NT2/D1 (cell line): ENCODE measurements at regions not wholly inside any gene's neighbourhood (a gene's known extent, or its start where the extent isn't known, plus 50 kb on each side); places are given as distances from the start of the nearest gene placed in this dataset.

Source experiments
- DNase-seq: peaks from one replicate; pipeline ENCODE4 v3.0.0-alpha.2; 2011; ENCODE audit warnings: low read depth, low spot score
- H3K27me3 ChIP-seq: 2 replicates; pipeline ENCODE4 v1.6.0; 2011; ENCODE audit warnings: mild to moderate bottlenecking; ENCODE audit not compliant: insufficient read length, insufficient read depth
- H3K36me3 ChIP-seq: 2 replicates; pipeline ENCODE4 v1.6.1; 2011; ENCODE audit warnings: mild to moderate bottlenecking, low read length, mixed read lengths; ENCODE audit not compliant: insufficient read depth, insufficient read length
- H3K4me1 ChIP-seq: 2 replicates; pipeline ENCODE4 v1.5.1; 2011; ENCODE audit not compliant: insufficient read depth, insufficient read length
- H3K4me3 ChIP-seq: 2 replicates; pipeline ENCODE4 v1.5.1; 2011; ENCODE audit warnings: low read depth; ENCODE audit not compliant: insufficient read length
- H3K9ac ChIP-seq: 2 replicates; pipeline ENCODE4 v1.6.0; 2011; ENCODE audit warnings: low read depth; ENCODE audit not compliant: insufficient read length
- H3K9me3 ChIP-seq: 2 replicates; pipeline ENCODE4 v1.5.1; 2011; ENCODE audit warnings: mild to moderate bottlenecking, low read length; ENCODE audit not compliant: insufficient read depth
- SUZ12 ChIP-seq: IDR thresholded peaks from 2 replicates; pipeline ENCODE4 v1.6.1; 2011; ENCODE audit not compliant: insufficient read length, insufficient read depth; ENCODE audit errors: extremely low read depth
- YY1 ChIP-seq: IDR thresholded peaks from 2 replicates; pipeline ENCODE4 v1.6.1; 2011; ENCODE audit not compliant: insufficient read length, insufficient read depth
- ZNF274 ChIP-seq: IDR thresholded peaks from 2 replicates; pipeline ENCODE4 v1.6.1; 2011; ENCODE audit warnings: mild to moderate bottlenecking, low read depth, low read length

- Histone ChIP-seq H3K4me3 (no peak overlapping the region), H3K9ac (no peak overlapping the region), H3K9me3 (no peaks in the 10 kb centered on the region), H3K36me3 (no peaks in the 10 kb centered on the region), H3K27me3 (no peaks in the 10 kb centered on the region), H3K4me1 (no peaks in the 10 kb centered on the region)
- no peak for DNase-seq
- TF ChIP-seq SUZ12 = no peak
Measured at GRCh38 chr12:126781593-126781992, 1485.4 kb upstream of the TMEM132C start.

GRCh38 chr12:126782083-126782482, 1484.9 kb upstream of the TMEM132C start:
- Histone ChIP-seq H3K9ac (no peak overlapping the region), H3K27me3 (no peaks in the 10 kb centered on the region), H3K4me1 (no peaks in the 10 kb centered on the region), H3K4me3 (no peak overlapping the region), H3K36me3 (no peaks in the 10 kb centered on the region), H3K9me3 (no peaks in the 10 kb centered on the region)
- no peak for DNase-seq
- TF ChIP-seq ZNF274 (no peak), YY1 (no peak), SUZ12 (no peak)

GRCh38 chr12:126784328-126784921, 1482.5 kb upstream of the TMEM132C start:
- peak; percentile 61 for DNase-seq
- Histone ChIP-seq H3K27me3 (no peaks in the 10 kb centered on the region), H3K9ac (no peak overlapping the region), H3K4me3 (no peak overlapping the region), H3K9me3 (no peaks in the 10 kb centered on the region), H3K4me1 (no peaks in the 10 kb centered on the region), H3K36me3 (no peaks in the 10 kb centered on the region)
- TF ChIP-seq YY1 = no peak
- TF ChIP-seq SUZ12 = no peak
- no peak for TF ChIP-seq ZNF274

GRCh38 chr12:126789963-126790362, 1477.0 kb upstream of the TMEM132C start:
- H3K27me3 ChIP-seq = no peaks in the 10 kb centered on the region
- no peaks in the 10 kb centered on the region for H3K36me3 ChIP-seq
- H3K4me1 ChIP-seq = no peaks in the 10 kb centered on the region
- H3K4me3 ChIP-seq = no peak overlapping the region
- TF ChIP-seq ZNF274 (no peak), YY1 (no peak), SUZ12 (no peak)
- H3K9me3 ChIP-seq = no peaks in the 10 kb centered on the region
- H3K9ac ChIP-seq = no peak overlapping the region
- no peak for DNase-seq

GRCh38 chr12:126791122-126791521, 1475.8 kb upstream of the TMEM132C start:
- DNase-seq = no peak

GRCh38 chr12:126792411-126792810, 1474.6 kb upstream of the TMEM132C start:
- Histone ChIP-seq H3K27me3 (no peaks in the 10 kb centered on the region), H3K4me3 (no peak overlapping the region), H3K9ac (no peak overlapping the region), H3K9me3 (no peaks in the 10 kb centered on the region), H3K4me1 (no peaks in the 10 kb centered on the region), H3K36me3 (no peaks in the 10 kb centered on the region)
- no peak for DNase-seq
- TF ChIP-seq SUZ12 = no peak
- no peak for TF ChIP-seq YY1
- TF ChIP-seq ZNF274 = no peak

More at GRCh38 chr12:126791122-126791521, 1475.8 kb upstream of the TMEM132C start:
- TF ChIP-seq YY1 = no peak
- no peak for TF ChIP-seq SUZ12
- TF ChIP-seq ZNF274 = no peak
- Histone ChIP-seq H3K27me3 (no peaks in the 10 kb centered on the region), H3K9me3 (no peaks in the 10 kb centered on the region), H3K9ac (no peak overlapping the region), H3K4me3 (no peak overlapping the region), H3K4me1 (no peaks in the 10 kb centered on the region), H3K36me3 (no peaks in the 10 kb centered on the region)

GRCh38 chr12:126797525-126797924, 1469.4 kb upstream of the TMEM132C start:
- Histone ChIP-seq H3K9ac (no peak overlapping the region), H3K36me3 (no peaks in the 10 kb centered on the region), H3K9me3 (no peaks in the 10 kb centered on the region), H3K27me3 (no peaks in the 10 kb centered on the region), H3K4me1 (peaks cover 2% of the 10 kb centered on the region), H3K4me3 (no peak overlapping the region)
- DNase-seq = no peak
- TF ChIP-seq ZNF274 = no peak
- no peak for TF ChIP-seq YY1
- no peak for TF ChIP-seq SUZ12

- H3K27me3 ChIP-seq = no peaks in the 10 kb centered on the region
- H3K4me1 ChIP-seq = peaks cover 2% of the 10 kb centered on the region
- no peak for DNase-seq
- TF ChIP-seq ZNF274 (no peak), YY1 (no peak), SUZ12 (no peak)
- H3K4me3 ChIP-seq = no peak overlapping the region
- H3K9me3 ChIP-seq = no peaks in the 10 kb centered on the region
- no peak overlapping the region for H3K9ac ChIP-seq
- no peaks in the 10 kb centered on the region for H3K36me3 ChIP-seq
Measured at GRCh38 chr12:126798449-126798848, 1468.5 kb upstream of the TMEM132C start.
